SK-N-SH treated with all-trans-retinoic acid at 6 μM for 48 hours (cell line): ENCODE measurements at regions not wholly inside any gene's neighbourhood (a gene's known extent, or its start where the extent isn't known, plus 50 kb on each side); places are given as distances from the start of the nearest gene placed in this dataset.

Experiments
- BACH2 ChIP-seq: fragments of 250-450 bp; sonication (Bioruptor Pico); IDR thresholded peaks from 2 replicates; pipeline ENCODE4 v1.9.0; 2021; ENCODE audit warnings: mild to moderate bottlenecking, borderline replicate concordance
- TCF4 ChIP-seq: fragments of 250-450 bp; sonication (Bioruptor Pico); IDR thresholded peaks from 2 replicates; pipeline ENCODE4 v1.8.0; 2021; ENCODE audit warnings: mild to moderate bottlenecking, moderate library complexity, borderline replicate concordance
- ZFP3 ChIP-seq: fragments of 250-450 bp; sonication (Bioruptor Pico); IDR thresholded peaks from 2 replicates; pipeline ENCODE4 v1.5.0; 2020; ENCODE audit warnings: mild to moderate bottlenecking, moderate library complexity
- ZNF565 ChIP-seq: fragments of 450-650 bp; formaldehyde crosslinking; conservative IDR thresholded peaks from 2 replicates; pipeline ENCODE4 v1.5.0; 2020; ENCODE audit warnings: low read depth, mild to moderate bottlenecking, moderate library complexity
- TF ChIP-seq, protein P1 (sequence below): fragments of 250-450 bp; sonication (Bioruptor Pico); IDR thresholded peaks from 2 replicates; pipeline ENCODE4 v1.8.0; 2020; ENCODE audit warnings: mild to moderate bottlenecking, moderate library complexity, borderline replicate concordance
- TF ChIP-seq, protein P2 (sequence below): fragments of 250-450 bp; sonication (Bioruptor Pico); IDR thresholded peaks from 2 replicates; pipeline ENCODE4 v1.5.1; 2020; ENCODE audit warnings: low read depth, mild to moderate bottlenecking, moderate library complexity

DNA sequence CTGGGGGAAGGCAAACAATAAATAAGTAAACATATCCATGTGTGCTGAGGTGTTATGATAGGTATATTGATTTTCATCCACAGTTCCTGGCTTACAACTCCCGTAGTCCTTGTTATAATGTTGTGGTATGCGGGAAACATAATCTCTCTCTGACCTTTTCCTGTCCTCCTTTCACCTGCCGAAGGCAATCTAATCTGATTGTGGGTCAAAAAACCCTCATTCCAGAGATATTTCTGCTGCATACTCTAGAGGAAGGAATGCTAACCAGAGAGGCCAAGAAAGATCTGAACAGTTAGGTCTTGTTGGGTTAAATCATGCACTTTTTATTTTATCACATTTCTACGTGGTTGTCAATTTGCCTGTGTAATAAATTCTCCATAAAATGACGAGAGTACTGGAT lies 383.6 kb upstream of the SEMA6D start:
- no peak for TF ChIP-seq ZFP3 (CRISPR knock-in tag)
- TF ChIP-seq, protein P1, sequence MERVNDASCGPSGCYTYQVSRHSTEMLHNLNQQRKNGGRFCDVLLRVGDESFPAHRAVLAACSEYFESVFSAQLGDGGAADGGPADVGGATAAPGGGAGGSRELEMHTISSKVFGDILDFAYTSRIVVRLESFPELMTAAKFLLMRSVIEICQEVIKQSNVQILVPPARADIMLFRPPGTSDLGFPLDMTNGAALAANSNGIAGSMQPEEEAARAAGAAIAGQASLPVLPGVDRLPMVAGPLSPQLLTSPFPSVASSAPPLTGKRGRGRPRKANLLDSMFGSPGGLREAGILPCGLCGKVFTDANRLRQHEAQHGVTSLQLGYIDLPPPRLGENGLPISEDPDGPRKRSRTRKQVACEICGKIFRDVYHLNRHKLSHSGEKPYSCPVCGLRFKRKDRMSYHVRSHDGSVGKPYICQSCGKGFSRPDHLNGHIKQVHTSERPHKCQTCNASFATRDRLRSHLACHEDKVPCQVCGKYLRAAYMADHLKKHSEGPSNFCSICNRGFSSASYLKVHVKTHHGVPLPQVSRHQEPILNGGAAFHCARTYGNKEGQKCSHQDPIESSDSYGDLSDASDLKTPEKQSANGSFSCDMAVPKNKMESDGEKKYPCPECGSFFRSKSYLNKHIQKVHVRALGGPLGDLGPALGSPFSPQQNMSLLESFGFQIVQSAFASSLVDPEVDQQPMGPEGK: no peak
- TF ChIP-seq, protein P2, sequence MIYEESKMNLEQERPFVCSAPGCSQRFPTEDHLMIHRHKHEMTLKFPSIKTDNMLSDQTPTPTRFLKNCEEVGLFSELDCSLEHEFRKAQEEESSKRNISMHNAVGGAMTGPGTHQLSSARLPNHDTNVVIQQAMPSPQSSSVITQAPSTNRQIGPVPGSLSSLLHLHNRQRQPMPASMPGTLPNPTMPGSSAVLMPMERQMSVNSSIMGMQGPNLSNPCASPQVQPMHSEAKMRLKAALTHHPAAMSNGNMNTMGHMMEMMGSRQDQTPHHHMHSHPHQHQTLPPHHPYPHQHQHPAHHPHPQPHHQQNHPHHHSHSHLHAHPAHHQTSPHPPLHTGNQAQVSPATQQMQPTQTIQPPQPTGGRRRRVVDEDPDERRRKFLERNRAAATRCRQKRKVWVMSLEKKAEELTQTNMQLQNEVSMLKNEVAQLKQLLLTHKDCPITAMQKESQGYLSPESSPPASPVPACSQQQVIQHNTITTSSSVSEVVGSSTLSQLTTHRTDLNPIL (CRISPR knock-in tag): no peak
- TF ChIP-seq TCF4: no peak
- no peak for TF ChIP-seq ZNF565 (CRISPR knock-in tag)
- no peak for TF ChIP-seq BACH2 (CRISPR knock-in tag)
